Midbrain (tissue), 1 donor: ENCODE measurements at regions not wholly inside any gene's neighbourhood (a gene's known extent, or its start where the extent isn't known, plus 50 kb on each side); places are given as distances from the start of the nearest gene placed in this dataset.
"Not testable (repeated sequence)": the region's sequence is repeated elsewhere in the genome, so short reads cannot be mapped to it uniquely, and the experiment has no call there.

Experiments
- DNase-seq: peaks from one replicate; lab custom pipeline; 2025; lab: John Stamatoyannopoulos, UW

DNA sequence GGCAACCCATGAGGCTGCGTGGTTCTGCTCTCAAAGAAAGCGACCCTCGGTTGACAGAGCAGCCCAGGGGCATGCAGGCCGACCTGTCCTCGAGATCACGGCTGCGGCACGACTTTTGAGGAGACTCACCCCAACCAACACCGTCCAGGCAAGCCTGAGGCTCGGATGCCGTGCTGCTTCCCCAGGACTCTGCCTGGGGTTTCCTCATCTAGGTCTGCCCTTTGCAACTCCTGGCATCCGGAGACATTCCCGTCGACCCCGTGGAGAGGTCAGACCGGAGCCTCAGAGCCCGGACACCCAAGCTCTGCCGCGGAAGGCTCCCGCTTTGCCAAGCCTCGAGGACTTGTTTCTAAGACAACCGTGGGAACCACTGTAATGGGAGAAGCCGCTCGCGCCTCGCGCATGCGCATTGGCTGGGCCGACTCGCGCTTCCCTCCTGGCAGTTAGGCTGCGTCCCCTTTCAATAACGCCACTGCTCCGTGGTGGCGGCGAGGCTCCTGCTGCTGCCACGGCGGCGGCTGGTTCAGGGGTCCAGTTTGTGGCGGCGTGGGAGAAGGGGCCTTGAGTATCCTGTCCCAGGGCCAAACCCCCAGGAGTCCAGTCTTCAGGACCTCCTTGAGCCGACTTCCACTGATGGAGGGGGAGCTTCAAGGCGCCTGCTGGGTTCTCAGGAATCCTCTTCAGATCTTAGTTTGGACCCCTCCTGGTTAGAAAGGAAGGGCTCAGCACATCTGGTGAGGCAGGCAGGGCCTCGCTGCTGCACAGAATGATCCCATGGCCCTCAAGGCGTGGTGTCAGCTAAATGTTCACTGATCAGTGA lies 101.7 kb upstream of the ZNF337 start:
- DNase-seq: not testable (repeated sequence)

DNA sequence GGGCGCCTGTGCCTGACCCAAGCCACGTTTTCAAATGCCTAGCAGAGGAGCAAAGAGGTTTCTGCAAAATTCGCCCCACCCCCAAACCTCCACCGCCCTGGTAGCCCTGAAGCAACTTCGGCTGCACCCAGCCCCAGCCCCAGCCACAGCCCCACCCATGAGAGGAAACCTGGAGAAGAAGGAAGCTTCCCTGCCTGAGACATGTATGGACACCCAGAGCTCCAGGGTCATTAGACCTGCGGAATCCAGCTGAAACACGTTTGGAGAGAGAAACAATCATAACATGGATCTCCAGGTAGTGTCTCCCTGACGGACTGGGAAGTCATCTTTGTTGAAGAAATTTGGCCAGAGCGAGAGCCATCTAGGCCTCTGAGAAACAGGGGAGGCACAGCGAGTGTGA lies 100.4 kb upstream of the ZNF337 start:
- not testable (repeated sequence) for DNase-seq

DNA sequence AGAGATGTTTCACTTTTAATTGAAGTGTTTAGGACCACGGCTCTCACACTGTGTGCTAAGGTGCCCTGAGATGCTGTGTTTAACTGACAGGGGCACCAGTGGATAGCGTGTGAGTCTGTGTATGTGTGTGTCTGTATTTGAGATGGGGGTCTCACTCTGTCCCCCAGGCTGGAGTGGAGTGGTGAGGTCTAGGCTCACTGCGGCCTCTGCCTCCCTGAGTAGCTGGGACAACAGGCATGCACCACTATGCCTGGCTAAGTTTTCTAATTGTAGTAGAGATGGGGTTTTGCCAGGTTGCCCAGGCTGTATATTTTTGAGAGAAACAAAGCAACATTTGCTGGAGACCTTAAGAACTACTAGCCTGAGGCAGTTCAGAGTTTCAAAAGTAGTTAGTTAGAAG lies 80.6 kb upstream of the ZNF337 start:
- DNase-seq: not testable (repeated sequence)

DNA sequence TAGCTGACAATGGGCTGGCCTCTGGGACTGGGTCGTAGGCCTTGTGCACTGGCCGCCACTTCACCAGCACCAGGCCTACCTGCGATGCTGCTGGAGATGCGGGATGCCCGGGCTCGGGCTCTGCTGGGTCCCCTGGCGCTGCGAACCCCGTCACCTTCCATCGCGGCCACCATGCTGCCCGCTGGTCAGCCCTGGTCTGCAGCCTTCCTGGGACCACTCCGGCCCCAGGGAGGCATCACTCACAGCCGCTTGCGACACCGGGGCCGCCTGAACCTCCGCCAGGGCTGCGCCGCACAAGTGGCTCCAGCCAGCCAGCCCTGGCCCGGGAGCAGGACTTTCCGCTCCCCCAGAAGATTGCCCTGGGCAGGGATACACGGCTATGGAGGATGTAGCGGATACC lies 78.1 kb upstream of the ZNF337 start:
- DNase-seq: not testable (repeated sequence)

DNA sequence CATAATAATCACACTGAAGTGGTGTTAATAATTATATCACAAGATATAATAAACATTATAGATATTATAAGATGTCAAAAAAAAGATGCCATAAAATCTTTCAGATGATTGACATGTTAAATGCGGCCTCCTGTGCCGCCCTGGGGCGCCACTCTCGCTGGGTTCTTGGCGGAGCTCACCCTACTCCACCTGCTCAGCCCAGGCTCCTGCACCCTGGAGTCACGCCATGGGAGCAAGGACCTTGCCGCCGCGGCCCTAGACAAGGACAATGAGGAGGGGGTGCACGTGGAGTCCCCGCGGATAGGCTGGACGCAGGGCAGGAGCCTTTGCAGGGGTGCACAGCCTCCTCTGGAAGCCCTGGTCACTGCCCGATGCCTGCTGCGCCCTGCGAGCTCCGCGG lies 77.5 kb upstream of the ZNF337 start:
- not testable (repeated sequence) for DNase-seq

DNA sequence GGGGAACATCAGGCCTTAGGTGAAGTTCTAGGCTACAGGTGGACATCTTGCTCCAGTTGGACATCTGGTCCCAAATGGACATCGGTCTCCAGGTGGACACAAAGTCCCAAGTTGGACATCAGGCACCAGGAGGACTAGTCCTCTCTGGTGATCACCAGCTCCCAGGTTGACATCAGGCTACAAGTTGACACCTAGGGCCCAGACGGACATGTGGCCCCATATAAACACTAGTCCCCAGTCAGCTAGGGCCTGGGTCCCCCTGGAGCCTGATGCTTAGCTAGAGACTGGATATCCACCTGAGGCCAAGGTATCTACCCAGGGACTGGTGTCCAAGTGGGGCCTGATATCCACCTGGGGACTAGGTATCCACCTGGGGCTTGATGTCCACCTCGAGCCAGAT lies 75.8 kb upstream of the ZNF337 start:
- not testable (repeated sequence) for DNase-seq

DNA sequence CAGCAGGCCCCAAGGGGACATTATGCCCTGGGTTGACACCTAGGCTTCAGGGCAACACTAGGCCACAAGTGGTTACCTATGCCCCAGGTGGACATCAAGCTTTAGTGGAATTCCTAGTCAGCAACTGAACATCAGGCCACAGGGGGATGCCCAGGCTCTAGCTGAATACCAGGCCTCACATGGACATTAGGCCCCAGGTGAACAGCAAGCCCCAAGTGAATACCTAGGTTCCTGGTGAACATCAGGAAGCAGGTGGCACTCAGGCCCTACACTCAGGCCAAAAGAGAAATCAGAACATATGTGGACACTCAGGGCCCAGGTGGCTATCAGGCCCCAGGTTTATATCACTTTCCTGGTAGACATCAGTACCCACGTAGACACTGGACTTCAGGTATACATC lies 75.2 kb upstream of the ZNF337 start:
- DNase-seq: not testable (repeated sequence)

DNA sequence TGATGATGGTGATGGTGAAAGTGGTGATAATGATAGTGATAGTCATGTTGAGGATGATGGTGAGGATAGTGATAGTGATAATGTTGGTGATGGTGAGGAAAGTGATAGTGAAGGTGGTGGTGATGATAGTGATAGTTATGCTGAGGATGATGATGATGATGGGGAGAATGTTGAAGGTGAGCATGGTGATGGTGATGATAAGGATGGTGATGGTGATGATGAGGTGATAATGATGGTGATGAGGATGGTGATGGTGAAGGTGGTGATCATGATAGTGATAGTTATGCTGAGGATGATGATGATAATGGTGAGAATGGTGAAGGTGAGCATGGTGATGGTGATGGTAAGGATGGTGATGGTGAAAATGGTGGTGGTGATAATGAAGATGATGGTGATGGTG lies 64.9 kb upstream of the ZNF337 start:
- no peak for DNase-seq

DNA sequence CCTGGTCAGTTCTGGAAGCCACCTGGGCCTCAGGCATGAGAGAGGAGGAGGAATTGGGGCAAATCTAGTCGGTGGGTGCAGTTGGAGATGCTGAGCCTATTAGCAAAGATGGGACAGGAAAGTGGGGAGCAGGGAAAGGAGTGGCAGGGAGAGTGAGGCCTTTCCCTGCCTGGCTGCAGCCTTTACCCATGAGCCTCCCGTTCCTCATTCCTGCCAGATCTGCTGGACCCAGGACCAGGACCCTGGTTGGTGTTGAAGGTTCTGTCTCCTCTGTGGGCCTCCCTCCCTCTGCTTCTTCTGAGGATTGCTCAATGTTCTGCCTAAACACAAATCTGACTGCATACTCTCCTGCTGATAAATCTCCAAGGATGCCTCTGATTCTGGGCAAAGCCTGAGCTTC lies 64.4 kb upstream of the ZNF337 start:
- DNase-seq: not testable (repeated sequence)

DNA sequence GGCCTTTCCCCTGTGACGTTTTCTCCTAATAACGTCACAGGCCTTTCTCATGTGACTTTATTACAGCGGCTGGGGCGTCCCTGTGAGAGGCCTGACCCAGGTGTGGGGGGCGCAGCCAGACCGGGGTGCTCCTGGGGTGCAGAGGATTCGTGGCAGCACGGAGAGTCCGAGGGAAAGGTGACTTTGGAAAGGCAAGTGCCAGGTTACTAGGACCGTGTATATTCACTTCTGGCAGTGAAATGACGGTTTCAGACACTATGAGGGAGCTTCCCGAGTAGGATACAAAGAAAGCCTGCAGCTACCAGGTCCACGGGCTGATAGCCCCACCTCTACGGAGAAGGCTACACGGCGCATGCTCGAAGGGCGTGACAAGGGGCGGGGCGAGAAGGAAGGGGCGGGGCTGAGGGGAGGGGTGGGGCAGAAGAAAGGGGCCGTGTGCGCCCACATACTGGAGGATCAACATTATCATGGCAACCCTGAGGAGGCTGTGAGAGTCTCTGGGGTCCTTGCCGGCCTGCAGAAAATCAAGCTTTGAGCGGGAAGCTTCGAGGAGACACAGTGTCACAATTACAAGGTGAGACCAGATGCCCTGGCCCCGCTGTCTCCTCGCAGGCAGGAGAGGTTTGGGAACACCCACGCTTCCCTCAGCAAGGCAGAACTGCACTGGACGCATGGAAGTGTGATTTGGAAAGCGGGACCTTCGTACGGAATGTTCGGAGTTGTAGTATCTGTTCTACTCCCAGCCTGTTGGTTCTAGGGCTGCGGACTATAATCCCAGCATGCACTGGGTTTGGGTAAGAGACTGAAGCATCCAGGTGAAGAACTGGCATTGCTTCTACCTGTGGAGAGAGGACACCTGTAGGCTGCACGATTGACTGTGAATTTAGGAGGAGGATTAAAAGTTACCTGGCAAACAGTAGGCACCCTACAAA lies 54.4 kb upstream of the ZNF337 start:
- DNase-seq: peak; percentile 24

DNA sequence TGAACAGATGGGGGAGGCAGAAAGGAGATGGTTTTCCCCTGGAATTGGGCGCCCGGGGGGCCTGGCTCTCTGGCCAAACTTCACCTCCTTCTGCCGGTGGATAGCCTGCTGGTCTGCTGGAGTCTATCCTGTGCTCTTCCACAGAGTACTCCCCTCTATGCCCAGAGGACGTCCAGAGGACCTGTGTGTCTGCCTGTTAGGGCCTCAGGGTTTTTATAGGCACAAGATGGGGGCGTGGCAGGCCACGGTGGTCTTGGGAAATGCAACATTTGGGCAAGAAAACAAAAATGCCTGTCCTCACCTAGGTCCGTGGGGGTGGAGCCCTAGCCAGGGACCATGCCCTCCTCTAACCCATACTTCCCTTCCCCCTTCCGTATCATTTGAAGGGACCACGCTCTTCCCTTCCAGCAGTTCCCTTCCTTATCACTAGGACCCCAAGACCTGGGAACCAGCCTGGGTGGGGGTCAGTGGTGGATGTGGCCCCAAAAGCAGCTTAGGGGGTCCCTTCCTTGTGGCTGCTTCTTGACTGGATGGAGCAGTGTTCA lies 53.6 kb upstream of the ZNF337 start:
- DNase-seq: no peak

DNA sequence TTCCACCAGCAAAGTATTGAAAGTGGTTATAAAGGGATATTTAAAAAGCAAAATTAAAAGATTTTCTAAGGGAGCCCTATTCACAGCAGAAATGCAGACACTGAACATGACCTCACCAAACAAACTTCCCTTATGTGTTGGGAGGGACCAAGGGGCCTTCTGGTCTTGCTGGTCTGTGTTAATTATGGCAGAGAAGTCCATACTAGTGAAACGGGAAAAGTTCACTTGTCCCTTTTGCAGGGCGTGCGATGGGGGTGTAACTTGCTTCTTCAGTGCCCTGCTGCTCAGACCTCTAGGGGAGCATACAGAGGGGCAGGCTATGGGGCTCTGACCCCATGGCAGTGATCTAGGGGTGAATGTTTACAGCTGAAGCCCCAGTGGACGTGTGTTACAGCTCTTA lies 53.0 kb upstream of the ZNF337 start:
- DNase-seq: no peak
